NOMO-1 treated with DMSO at 0.1 percent for 48 hours (cell line): ENCODE measurements at regions not wholly inside any gene's neighbourhood (a gene's known extent, or its start where the extent isn't known, plus 50 kb on each side); places are given as distances from the start of the nearest gene placed in this dataset.
A peak's percentile ranks its signal among the peaks of the same experiment; 100 is the strongest.
"Not testable (repeated sequence)": the region's sequence is repeated elsewhere in the genome, so short reads cannot be mapped to it uniquely, and the experiment has no call there.

Experiments used
- DNase-seq: peaks from one replicate; lab custom pipeline; 2025; ENCODE audit not compliant: unreplicated experiment; lab: John Stamatoyannopoulos, UW

GRCh38 chr4:115678425-115678941 is 565.1 kb upstream of the NDST4 start:
- DNase-seq, result no peak

- DNase-seq, result peak; percentile 12
Measured at GRCh38 chr4:115675719-115676118, 562.3 kb upstream of the NDST4 start.

DNA sequence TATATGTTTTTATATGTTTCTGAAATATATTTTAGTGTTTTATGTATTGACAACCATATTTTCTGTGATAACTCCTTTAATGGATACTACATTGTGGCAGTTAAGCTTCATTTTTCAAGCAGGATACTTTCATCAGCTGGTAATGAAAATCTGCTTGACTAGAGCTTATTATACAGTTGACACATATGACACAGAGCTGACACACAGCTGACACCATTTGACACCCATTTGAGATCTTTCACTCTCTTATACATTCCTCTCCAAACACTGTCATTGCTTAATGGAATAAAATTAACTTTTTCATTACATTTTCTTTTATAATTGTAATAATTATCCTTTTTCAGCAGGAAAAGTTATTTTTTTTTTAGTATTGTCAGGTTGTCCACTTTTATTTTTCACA is 561.1 kb upstream of the NDST4 start:
- DNase-seq, result no peak

DNA sequence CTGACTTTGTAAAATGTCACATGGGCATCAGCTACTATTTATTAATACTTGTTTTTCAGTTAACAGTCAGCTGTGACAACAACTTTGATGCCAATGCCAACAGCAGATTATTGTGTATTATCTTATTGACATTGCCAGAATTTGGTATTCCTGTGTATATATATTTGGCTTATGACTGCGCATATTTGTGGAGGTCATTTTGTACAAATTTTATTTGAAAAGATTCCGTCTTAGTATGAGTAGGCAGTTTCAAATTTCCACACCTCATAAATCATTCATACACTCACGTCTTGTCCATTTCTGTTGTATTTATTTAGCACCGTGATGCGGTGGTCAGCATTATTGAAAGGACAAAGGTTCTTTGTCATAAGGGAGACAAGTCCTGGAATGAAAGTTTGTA is 558.2 kb upstream of the NDST4 start:
- no peak for DNase-seq

DNA sequence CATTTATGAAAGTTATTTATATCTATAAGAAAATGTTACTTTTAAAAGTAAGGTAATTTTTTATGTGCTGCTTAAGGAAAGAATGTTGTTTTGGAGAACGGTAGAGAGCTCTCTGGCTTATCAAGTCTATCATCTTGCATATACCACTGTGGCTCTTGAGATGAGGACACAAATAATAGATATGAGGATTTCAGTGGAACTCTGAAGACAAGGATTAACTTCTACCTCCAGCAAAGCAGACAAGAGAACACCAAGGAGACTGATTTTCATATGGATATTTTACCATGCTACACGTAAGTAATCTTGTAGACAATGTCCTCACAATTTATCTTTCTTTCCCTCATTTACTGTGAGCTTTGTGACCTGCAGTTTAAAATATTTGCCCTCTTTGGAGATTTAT is 557.5 kb upstream of the NDST4 start:
- DNase-seq, result no peak

GRCh38 chr4:115668396-115668795 is 555.0 kb upstream of the NDST4 start:
- no peak for DNase-seq

DNA sequence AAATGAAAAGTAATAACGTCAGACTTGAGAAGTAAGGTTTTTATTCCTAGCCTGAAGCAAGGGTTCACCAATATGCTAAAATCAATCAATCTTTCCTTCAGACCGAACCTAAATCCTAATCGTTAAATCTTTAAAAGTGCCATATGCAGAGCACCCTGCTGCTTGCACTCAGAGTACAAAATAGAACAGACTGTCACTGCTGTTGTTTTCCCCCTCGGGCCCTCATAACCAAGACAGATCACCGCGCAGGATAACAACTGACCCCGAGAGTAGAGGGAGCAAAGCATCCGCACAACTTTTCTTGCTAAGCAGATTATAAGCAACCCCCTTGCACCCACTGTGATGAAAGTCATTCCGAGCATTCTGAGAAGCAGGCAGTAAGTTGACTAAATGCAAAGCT is 550.9 kb upstream of the NDST4 start:
- DNase-seq, result no peak

- no peak for DNase-seq
Measured at GRCh38 chr4:115660465-115660864, 547.0 kb upstream of the NDST4 start.

DNA sequence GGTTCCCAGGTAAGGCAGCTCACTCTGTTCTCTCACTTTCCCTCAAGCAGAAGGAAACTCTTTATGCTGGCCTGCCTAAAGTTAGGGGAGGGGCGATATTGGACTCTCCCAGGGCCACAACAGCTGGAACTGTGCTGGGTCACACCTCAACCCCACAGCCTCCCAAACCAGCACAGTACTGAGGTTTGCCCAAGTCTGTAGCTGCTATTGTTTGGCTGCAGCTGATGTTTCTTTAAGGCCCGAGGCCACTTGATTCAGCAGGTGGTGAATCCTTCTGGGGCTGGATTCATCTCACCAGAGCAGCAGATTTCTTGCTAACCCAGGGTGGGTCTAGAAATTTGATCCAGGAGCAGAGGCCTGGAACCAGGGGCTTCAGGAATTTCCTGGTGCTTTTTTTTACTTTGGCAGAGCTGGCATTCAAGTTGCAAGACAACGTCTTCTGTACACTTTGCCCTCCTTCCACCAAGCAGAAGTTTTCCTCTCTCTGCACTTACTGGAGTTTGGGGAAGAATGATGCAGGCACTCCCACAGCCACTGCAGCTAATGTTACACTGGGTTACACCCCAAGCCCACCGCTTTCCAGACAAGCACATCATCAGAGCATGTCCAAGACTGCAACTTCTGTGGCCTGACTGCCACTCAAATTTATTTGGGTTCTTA is 544.7 kb upstream of the NDST4 start:
- DNase-seq, result no peak

DNA sequence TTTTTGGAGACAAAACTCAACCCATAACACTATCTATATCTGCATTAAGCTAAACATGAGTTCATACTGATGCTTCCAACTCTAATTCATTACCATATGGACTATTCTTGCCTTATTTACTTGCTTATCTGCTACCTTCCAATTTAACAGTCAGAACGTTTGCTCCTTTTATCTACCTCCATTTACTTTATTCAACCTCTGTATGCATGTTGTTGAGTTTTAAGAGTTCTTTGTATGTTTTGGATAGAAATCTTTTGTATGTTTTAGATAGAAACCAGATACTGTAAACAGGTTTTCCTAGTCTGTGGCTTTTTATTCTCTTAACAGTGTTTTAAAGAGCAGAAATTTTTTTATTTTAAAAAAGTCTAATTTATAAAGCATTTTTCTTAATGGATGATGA is 542.2 kb upstream of the NDST4 start:
- no peak for DNase-seq

DNA sequence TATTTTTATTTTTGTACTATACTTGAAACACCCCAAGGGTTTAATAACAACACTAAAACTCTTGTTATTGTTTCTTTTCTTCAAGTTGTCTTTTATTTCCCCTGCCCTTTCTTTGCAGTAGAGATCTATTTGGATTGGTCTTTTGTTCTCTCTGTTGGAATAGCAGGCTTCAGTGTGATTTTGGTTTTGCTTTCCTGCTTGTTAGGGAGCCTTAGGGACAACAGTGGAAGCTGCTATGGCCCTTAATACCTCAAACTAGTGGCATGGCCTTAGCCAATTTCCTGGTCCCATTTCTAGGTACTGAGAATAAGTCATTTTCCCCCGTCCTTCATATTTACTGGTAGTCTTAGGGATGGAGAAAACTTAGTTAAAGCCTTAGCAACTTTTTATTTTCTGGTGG is 535.4 kb upstream of the NDST4 start:
- DNase-seq, result no peak

DNA sequence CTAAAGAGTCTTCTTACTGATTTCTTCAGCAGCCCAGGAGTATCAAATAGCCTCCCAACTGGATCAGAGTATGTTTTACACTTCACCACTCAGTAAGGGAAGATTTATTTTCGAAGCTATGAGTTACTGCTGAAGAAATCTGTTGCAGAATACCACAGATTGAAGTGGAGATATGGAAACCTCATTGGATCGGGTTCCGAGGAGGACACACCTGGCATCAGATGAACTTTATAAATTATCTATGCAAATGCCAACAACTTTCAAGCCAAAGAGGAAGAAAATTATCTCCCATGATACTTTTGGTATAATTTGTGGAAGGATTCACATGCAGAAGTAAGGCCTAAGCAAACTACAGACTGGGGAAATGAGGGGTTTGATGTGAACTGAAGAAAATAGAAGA is 515.9 kb upstream of the NDST4 start:
- no peak for DNase-seq

DNA sequence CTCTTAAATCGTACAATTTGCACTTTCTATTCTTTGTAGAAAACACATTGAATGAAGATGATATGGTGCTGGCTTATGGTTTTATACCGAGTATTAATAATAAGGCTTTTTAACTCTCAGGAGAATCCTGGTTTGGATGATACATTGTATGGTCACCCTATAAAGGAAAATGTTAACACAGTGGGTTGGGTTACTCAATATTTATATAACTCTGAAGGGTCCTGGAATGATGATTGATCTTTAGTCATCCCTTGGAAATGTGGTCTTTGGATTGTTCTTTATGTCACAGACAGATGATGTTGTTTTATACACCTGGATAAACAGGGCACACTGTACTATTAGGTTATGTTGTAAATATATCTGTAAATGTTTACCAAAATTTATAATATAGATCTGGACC is 496.2 kb upstream of the NDST4 start:
- DNase-seq, result no peak

DNA sequence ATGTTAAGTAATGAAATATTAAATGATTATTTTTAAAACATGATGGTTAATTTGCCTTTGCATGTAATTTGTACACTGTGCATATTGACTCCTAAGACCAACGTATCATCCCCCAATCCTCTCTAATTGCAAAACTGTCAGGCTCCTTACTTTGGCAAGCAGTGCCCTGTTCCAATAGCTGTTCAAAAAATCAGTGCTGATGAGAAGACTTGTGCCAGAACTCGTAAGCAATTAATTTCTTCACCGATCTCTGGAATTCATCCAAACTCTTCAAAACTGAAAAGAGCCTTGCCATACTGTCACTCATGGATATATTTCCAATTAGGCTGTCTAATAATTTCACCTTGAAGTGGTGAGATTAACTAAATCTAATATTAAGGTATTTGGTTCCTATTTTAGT is 493.9 kb upstream of the NDST4 start:
- no peak for DNase-seq

DNA sequence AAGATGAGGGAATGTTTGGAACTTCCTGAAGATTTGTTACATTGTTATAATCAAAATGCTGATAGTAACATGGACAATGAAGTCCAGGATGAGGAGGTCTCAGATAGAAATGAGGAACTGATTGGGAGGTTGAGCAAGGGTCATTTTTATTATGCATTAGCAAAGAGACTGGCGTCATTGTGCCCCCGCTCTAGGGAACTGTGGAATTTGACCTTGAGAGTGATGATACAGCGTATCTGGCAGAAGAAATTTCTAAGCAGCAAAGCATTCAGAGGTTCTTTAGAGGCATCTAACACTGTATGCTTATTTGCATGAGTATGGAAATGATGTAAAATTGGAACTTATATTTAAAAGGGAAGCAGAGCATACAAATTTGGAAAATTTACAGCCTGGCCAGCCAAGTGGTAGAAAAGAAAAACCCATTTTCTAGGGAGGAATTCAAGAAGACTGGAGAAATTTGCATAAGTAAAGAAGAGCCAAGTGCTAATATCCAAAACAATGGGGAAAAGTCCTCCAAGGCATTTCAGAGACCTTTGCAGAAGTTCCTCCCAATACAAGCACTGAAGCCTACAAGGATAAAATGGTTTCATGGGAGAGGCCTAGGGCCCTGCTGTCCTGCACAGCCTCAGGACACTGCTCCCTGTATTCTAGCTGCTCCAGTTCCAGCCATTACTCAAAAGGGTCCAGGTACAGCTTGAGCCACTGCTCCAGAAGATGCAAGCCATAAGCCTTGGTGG is 483.0 kb upstream of the NDST4 start:
- DNase-seq, result peak; percentile 6

DNA sequence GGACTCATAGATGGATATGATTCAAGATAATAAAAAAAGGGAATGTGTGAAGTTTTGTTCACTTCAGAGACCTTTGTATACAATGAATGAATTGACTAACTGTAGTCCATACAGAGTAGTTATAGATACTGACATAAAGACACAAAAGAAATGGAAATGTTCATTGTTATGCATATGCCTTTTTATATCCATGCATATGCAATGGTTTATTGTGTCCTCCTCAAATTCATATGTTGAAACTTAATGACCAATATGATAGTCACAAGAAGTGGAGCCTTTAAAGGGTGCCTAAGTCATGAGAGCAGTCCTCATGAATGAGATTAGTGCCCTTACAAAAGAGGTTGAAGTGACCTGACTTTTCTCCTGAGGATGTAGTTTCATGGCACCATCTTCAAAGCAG is 467.5 kb upstream of the NDST4 start:
- DNase-seq, result no peak

DNA sequence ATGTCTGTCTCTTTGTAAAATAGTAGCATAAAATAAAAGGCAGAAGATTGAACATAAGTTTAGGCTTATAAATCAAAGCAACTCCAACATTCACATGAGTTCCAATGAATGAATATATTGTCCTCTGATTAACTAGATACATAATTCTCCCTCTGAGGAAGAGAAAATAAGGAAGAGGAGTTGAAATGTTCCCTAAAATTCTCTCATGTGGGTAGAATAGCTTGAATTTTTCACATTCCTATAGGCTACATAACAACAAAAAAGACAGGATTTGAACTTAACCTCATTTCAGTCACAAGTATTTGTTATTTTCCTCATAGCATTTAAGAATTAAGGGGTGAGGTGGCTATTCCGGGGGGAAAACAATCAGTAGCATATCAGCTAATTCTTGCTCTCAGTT is 462.4 kb upstream of the NDST4 start:
- no peak for DNase-seq

- DNase-seq, result no peak
Measured at GRCh38 chr4:115562506-115562905, 449.1 kb upstream of the NDST4 start.

GRCh38 chr4:115548123-115548522 is 434.7 kb upstream of the NDST4 start:
- DNase-seq, result no peak

DNA sequence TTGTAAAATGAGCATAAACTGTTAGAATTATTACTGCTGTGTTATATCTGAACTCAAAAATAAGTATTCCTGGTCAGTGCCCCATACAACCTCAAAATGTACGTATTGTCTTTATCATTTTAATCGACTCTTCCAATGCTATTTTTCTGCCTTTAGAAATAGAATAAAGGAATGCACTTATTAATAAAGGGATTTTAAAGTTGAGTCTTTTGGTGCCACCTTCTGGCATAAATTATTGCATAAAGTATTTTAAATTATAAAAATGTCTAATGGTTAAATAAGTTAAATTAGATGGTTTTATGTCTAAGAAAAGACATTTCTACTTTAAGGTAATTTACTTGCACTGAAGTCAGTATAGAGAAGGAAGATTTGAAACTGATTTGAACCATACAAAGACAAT is 424.0 kb upstream of the NDST4 start:
- DNase-seq, result peak; percentile 26

DNA sequence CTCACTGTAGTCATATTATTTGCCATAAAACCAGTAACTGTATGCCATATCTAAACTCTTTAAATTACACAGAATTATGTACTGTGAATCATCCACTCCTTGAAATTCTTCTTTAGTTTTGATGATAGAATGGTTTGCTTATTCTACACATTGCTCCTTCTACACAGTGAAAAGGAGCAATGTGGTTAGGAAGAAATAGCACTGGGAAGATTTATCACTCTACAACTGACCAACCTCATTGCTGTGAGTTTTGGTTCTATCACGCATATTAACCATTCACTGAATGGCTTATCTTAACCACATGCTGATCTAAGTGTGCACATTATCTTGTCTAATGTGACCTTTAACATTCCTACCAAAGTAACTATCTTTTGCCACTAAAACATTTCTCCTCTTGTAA is 415.7 kb upstream of the NDST4 start:
- no peak for DNase-seq

DNA sequence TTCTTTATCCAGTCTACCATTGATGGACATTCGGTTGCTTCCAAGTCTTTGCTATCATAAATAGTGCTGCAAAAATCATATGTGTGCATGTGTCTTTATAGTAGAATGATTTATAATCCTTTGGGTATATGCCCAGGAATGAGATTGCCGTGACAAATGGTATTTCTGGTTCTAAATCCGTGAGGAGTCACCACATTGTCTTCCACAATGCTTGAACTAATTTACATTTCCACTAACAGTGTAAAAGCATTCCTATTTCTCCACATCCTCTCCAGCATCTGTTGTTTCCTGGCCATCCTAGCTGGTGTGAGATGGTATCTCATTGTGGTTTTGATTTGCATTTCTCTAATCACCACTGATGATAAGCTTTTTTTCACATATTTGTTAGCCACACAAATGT is 406.1 kb upstream of the NDST4 start:
- not testable (repeated sequence) for DNase-seq

- peak; percentile 44 for DNase-seq
Measured at GRCh38 chr4:115515772-115516171, 402.4 kb upstream of the NDST4 start.
